K562 (cell line): ENCODE measurements at regions not wholly inside any gene's neighbourhood (a gene's known extent, or its start where the extent isn't known, plus 50 kb on each side); places are given as distances from the start of the nearest gene placed in this dataset.

Source experiments
- ATF6 ChIP-seq: sonication (generic); formaldehyde crosslinking; IDR thresholded peaks from 2 replicates; pipeline ENCODE4 v1.4.0; 2020; ENCODE audit warnings: mild to moderate bottlenecking, missing genetic modification reagents
- EP300 ChIP-seq: IDR thresholded peaks from 2 replicates; pipeline ENCODE4 v1.6.1; 2012; ENCODE audit warnings: low read length, improper control_type of control experiment
- GABPA ChIP-seq: fragments of 200-800 bp; sonication (Bioruptor generic); conservative IDR thresholded peaks from 2 replicates; pipeline ENCODE4 v1.6.1; 2016; ENCODE audit warnings: low read depth, missing genetic modification characterization, missing compliant biosample characterization
- HDAC6 ChIP-seq: IDR thresholded peaks from 2 replicates; pipeline ENCODE4 v1.6.1; 2012; ENCODE audit warnings: low read depth, mild to moderate bottlenecking, control low read depth, inconsistent platforms, low read length, moderate library complexity
- HES1 ChIP-seq: fragments of 450-650 bp; IDR thresholded peaks from 2 replicates; pipeline ENCODE4 v1.6.1; 2016; ENCODE audit warnings: low read depth, mild to moderate bottlenecking, moderate library complexity
- MCM2 ChIP-seq: fragments of 450-650 bp; IDR thresholded peaks from 2 replicates; pipeline ENCODE4 v1.6.1; 2017; ENCODE audit warnings: low read depth, mild to moderate bottlenecking
- MEF2D ChIP-seq: conservative IDR thresholded peaks from 2 replicates; pipeline ENCODE4 v1.6.1; 2016; ENCODE audit warnings: low read depth, missing genetic modification characterization, missing compliant biosample characterization
- NRF1 ChIP-seq, 2 experiments: fragments of 450-650 bp; IDR thresholded peaks in 1 of 2; conservative IDR thresholded peaks in 1 of 2; 2 replicates each; pipeline ENCODE4 v1.6.1; 2014; ENCODE audit warnings: mild to moderate bottlenecking in 2 of 2
- POLR2A ChIP-seq: fragments of 450-650 bp; conservative IDR thresholded peaks from 2 replicates; pipeline ENCODE4 v1.6.1; 2016
- RFX1 ChIP-seq: fragments of 450-650 bp; IDR thresholded peaks from 2 replicates; pipeline ENCODE4 v1.6.1; 2016; ENCODE audit warnings: mild to moderate bottlenecking, moderate library complexity
- VEZF1 ChIP-seq: fragments of 200-800 bp; sonication (Bioruptor generic); IDR thresholded peaks from 2 replicates; pipeline ENCODE4 v1.6.1; 2017; ENCODE audit warnings: missing genetic modification characterization, missing compliant biosample characterization
- ZBTB11 ChIP-seq, 3 experiments: fragments of 200-800 bp in 1 of 3; fragments of 250-450 bp in 1 of 3; fragments of 450-650 bp in 1 of 3; sonication (Bioruptor Pico) in 1 of 3; sonication (Bioruptor generic) in 1 of 3; formaldehyde crosslinking in 1 of 3; IDR thresholded peaks; 2 replicates each; pipeline versions ENCODE4 v1.6.1 to v1.8.0; 2016 to 2022; ENCODE audit warnings: mild to moderate bottlenecking in 2 of 3, missing genetic modification characterization in 2 of 3, missing compliant biosample characterization in 1 of 3, moderate library complexity in 1 of 3
- ZBTB34 ChIP-seq: fragments of 250-450 bp; sonication (Bioruptor Pico); IDR thresholded peaks from 2 replicates; pipeline ENCODE4 v1.8.0; 2021; ENCODE audit warnings: mild to moderate bottlenecking, moderate library complexity
- ZNF121 ChIP-seq: sonication (generic); formaldehyde crosslinking; conservative IDR thresholded peaks from 2 replicates; pipeline ENCODE4 v1.8.0; 2022; ENCODE audit warnings: missing genetic modification reagents
- ZNF512 ChIP-seq: IDR thresholded peaks from 2 replicates; pipeline ENCODE4 v1.6.1; 2016; ENCODE audit warnings: missing genetic modification characterization, missing compliant biosample characterization

GRCh38 chr9:87148331-87149104 lies 201.2 kb upstream of the GAS1 start (continued):
- TF ChIP-seq ATF6 (CRISPR knock-in tag), result no peak
- no peak for TF ChIP-seq POLR2A
- no peak for TF ChIP-seq HDAC6
- TF ChIP-seq MCM2, result no peak
- TF ChIP-seq ZBTB34, result no peak
- TF ChIP-seq GABPA, result peak; percentile 66
- TF ChIP-seq NRF1 (conservative IDR thresholded peaks at IDR 0.05 in 1 of 2, IDR thresholded peaks at IDR 0.05 in 1 of 2), result peak in 1 of 2 experiments; percentile 54; a peak in 2 of 4 replicates
- TF ChIP-seq VEZF1 (CRISPR knock-in tag), result peak; percentile 23; the same call in 1 of the 2 replicates
- TF ChIP-seq ZNF121 (CRISPR knock-in tag), result no peak
- TF ChIP-seq HES1, result no peak
- TF ChIP-seq EP300, result no peak
- no peak for TF ChIP-seq RFX1
- TF ChIP-seq MEF2D (tag), result no peak
- peak in 1 of 3 experiments; percentile 49; a peak in 1 of 6 replicates for TF ChIP-seq ZBTB11 (CRISPR knock-in tag; IDR thresholded peaks at IDR 0.05)
- TF ChIP-seq ZNF512 (tag), result no peak
